ENCODE measurements at regions not wholly inside any gene's neighbourhood (a gene's known extent, or its start where the extent isn't known, plus 50 kb on each side); places are given as distances from the start of the nearest gene placed in this dataset.

DNA sequence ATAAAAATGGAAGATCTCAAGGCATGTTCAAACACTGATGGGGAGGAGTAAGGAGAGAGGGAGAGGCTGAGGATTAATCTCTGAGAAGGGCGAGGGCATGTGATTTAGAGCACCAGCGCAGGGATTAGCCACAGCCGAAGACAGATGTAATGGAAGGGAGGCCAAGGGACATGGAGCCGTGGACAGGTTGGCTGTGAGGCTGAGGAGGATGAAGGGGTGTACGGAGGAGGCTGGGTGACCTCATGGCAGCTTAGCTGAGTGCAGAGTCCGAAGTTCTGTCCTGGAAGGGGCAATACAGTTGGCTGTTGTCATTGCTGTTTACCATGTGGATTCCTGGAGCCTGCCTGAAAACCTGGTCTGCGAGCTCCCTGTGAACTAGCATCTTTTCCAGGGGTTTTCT, 342.8 kb downstream of the RPS6KC1 start:
- no peak overlapping the region for H3K4me2 ChIP-seq (ENCODE audit: low read length)
- H3K9me3 ChIP-seq (ENCODE audit: low read length), result no peaks in the 10 kb centered on the region
- no peak overlapping the region for H3K27ac ChIP-seq (ENCODE audit: low read length)
- H3K36me3 ChIP-seq (ENCODE audit: insufficient read depth, low read length), result no peaks in the 10 kb centered on the region
- no peaks in the 10 kb centered on the region for H3F3A ChIP-seq (ENCODE audit: insufficient read depth, low read length, poor library complexity, severe bottlenecking)
- no peak overlapping the region for H3K4me3 ChIP-seq (ENCODE audit: low read length)
- H3K79me2 ChIP-seq (replicated peaks; ENCODE audit: insufficient read depth, low read length), result no peaks in the 10 kb centered on the region
- no peak overlapping the region for H3K9ac ChIP-seq (ENCODE audit: low read length)
- no peaks in the 10 kb centered on the region for H3K27me3 ChIP-seq (ENCODE audit: insufficient read depth, low read depth, low read length)
- H3K9me2 ChIP-seq (ENCODE audit: insufficient read depth, low read length), result no peaks in the 10 kb centered on the region
- no peak overlapping the region for H2AFZ ChIP-seq (ENCODE audit: low read depth, low read length)
- H4K20me1 ChIP-seq (ENCODE audit: insufficient read depth), result no peaks in the 10 kb centered on the region
- TF ChIP-seq EP300 (conservative IDR thresholded peaks at IDR 0.05; ENCODE audit: poor library complexity, severe bottlenecking) (no peak), MXI1 (conservative IDR thresholded peaks at IDR 0.05; ENCODE audit: poor library complexity, severe bottlenecking) (no peak), POLR2AphosphoS5 (IDR thresholded peaks at IDR 0.05) (no peak), RAD21 (conservative IDR thresholded peaks at IDR 0.05) (no peak), EZH2 (IDR thresholded peaks at IDR 0.05; ENCODE audit: borderline replicate concordance, insufficient read depth, low read length, poor library complexity, severe bottlenecking) (no peak), TAF1 (IDR thresholded peaks at IDR 0.05; ENCODE audit: low read depth) (no peak), SMC3 (conservative IDR thresholded peaks at IDR 0.05; ENCODE audit: poor library complexity) (no peak)
- TF ChIP-seq, protein P1, sequence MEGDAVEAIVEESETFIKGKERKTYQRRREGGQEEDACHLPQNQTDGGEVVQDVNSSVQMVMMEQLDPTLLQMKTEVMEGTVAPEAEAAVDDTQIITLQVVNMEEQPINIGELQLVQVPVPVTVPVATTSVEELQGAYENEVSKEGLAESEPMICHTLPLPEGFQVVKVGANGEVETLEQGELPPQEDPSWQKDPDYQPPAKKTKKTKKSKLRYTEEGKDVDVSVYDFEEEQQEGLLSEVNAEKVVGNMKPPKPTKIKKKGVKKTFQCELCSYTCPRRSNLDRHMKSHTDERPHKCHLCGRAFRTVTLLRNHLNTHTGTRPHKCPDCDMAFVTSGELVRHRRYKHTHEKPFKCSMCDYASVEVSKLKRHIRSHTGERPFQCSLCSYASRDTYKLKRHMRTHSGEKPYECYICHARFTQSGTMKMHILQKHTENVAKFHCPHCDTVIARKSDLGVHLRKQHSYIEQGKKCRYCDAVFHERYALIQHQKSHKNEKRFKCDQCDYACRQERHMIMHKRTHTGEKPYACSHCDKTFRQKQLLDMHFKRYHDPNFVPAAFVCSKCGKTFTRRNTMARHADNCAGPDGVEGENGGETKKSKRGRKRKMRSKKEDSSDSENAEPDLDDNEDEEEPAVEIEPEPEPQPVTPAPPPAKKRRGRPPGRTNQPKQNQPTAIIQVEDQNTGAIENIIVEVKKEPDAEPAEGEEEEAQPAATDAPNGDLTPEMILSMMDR (IDR thresholded peaks at IDR 0.05; ENCODE audit: poor library complexity, severe bottlenecking), result no peak

DNA sequence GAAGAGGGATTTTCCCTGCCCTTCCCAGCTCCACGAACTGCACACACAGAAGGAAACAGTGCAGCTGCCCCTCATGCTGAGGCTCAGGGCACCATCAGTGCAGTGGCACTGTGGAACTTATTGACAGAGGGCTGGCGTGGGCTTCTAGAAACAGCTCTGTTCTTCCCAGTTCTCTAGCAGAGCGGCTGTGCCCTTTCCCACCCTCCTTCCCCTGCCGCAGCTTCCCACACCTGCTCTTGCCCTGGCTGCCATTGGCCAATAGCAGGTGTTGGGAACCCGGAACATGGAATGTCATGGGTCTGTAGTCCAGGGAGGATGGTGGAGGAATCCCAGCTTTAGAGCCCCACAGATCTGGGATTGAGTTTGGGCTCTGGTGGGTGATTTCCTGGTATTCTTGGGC, 343.8 kb downstream of the RPS6KC1 start:
- no peak overlapping the region for H3K27ac ChIP-seq (ENCODE audit: low read length)
- no peaks in the 10 kb centered on the region for H3K79me2 ChIP-seq (replicated peaks; ENCODE audit: insufficient read depth, low read length)
- H3K9me2 ChIP-seq (ENCODE audit: insufficient read depth, low read length), result no peaks in the 10 kb centered on the region
- H3K4me3 ChIP-seq (ENCODE audit: low read length), result no peak overlapping the region
- H3K4me2 ChIP-seq (ENCODE audit: low read length), result no peak overlapping the region
- no peaks in the 10 kb centered on the region for H3K9me3 ChIP-seq (ENCODE audit: low read length)
- no peaks in the 10 kb centered on the region for H3K27me3 ChIP-seq (ENCODE audit: insufficient read depth, low read depth, low read length)
- H2AFZ ChIP-seq (ENCODE audit: low read depth, low read length), result no peak overlapping the region
- H3K9ac ChIP-seq (ENCODE audit: low read length), result no peak overlapping the region
- no peaks in the 10 kb centered on the region for H3F3A ChIP-seq (ENCODE audit: insufficient read depth, low read length, poor library complexity, severe bottlenecking)
- TF ChIP-seq POLR2AphosphoS5 (IDR thresholded peaks at IDR 0.05), result no peak
- no peak for TF ChIP-seq EP300 (conservative IDR thresholded peaks at IDR 0.05; ENCODE audit: poor library complexity, severe bottlenecking)
- no peak for TF ChIP-seq RAD21 (conservative IDR thresholded peaks at IDR 0.05)
- TF ChIP-seq TAF1 (IDR thresholded peaks at IDR 0.05; ENCODE audit: low read depth), result no peak
- TF ChIP-seq, protein P2, sequence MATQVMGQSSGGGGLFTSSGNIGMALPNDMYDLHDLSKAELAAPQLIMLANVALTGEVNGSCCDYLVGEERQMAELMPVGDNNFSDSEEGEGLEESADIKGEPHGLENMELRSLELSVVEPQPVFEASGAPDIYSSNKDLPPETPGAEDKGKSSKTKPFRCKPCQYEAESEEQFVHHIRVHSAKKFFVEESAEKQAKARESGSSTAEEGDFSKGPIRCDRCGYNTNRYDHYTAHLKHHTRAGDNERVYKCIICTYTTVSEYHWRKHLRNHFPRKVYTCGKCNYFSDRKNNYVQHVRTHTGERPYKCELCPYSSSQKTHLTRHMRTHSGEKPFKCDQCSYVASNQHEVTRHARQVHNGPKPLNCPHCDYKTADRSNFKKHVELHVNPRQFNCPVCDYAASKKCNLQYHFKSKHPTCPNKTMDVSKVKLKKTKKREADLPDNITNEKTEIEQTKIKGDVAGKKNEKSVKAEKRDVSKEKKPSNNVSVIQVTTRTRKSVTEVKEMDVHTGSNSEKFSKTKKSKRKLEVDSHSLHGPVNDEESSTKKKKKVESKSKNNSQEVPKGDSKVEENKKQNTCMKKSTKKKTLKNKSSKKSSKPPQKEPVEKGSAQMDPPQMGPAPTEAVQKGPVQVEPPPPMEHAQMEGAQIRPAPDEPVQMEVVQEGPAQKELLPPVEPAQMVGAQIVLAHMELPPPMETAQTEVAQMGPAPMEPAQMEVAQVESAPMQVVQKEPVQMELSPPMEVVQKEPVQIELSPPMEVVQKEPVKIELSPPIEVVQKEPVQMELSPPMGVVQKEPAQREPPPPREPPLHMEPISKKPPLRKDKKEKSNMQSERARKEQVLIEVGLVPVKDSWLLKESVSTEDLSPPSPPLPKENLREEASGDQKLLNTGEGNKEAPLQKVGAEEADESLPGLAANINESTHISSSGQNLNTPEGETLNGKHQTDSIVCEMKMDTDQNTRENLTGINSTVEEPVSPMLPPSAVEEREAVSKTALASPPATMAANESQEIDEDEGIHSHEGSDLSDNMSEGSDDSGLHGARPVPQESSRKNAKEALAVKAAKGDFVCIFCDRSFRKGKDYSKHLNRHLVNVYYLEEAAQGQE (IDR thresholded peaks at IDR 0.05; ENCODE audit: borderline replicate concordance), result no peak
- no peak for TF ChIP-seq EZH2 (IDR thresholded peaks at IDR 0.05; ENCODE audit: borderline replicate concordance, insufficient read depth, low read length, poor library complexity, severe bottlenecking)
- TF ChIP-seq, protein P1 (IDR thresholded peaks at IDR 0.05; ENCODE audit: poor library complexity, severe bottlenecking), result no peak
- TF ChIP-seq MXI1 (conservative IDR thresholded peaks at IDR 0.05; ENCODE audit: poor library complexity, severe bottlenecking), result no peak
- no peak for TF ChIP-seq SMC3 (conservative IDR thresholded peaks at IDR 0.05; ENCODE audit: poor library complexity)
- H4K20me1 ChIP-seq (ENCODE audit: insufficient read depth), result no peaks in the 10 kb centered on the region
- H3K36me3 ChIP-seq (ENCODE audit: insufficient read depth, low read length), result no peaks in the 10 kb centered on the region
